HG03378 (cell line): ENCODE measurements at regions not wholly inside any gene's neighbourhood (a gene's known extent, or its start where the extent isn't known, plus 50 kb on each side); places are given as distances from the start of the nearest gene placed in this dataset.

ENCODE experiments used
- ATAC-seq: cut with Tn5 transposase; IDR thresholded peaks from one replicate; pipeline ENCODE4 v1.9.1; 2021; ENCODE audit warnings: mild to moderate bottlenecking, moderate library complexity; ENCODE audit not compliant: unreplicated experiment

GRCh38 chr3:113094337-113095221, 103.8 kb downstream of the GTPBP8 start:
- no peak for ATAC-seq

- no peak for ATAC-seq
Measured at GRCh38 chr3:113096188-113096892, 105.6 kb downstream of the GTPBP8 start.

GRCh38 chr3:113097960-113098447, 107.2 kb downstream of the GTPBP8 start:
- ATAC-seq = no peak

- ATAC-seq = no peak
Measured at GRCh38 chr3:113100063-113100462, 109.3 kb downstream of the GTPBP8 start.

GRCh38 chr3:113103588-113103987, 107.8 kb upstream of the BOC start:
- ATAC-seq = no peak

GRCh38 chr3:113104357-113105092, 106.8 kb upstream of the BOC start:
- no peak for ATAC-seq

- no peak for ATAC-seq
Measured at GRCh38 chr3:113105093-113105449, 106.3 kb upstream of the BOC start.

- no peak for ATAC-seq
Measured at GRCh38 chr3:113105966-113106660, 105.2 kb upstream of the BOC start.

GRCh38 chr3:113110267-113110666, 101.1 kb upstream of the BOC start:
- ATAC-seq = no peak

- no peak for ATAC-seq
Measured at GRCh38 chr3:113111011-113111707, 100.2 kb upstream of the BOC start.

GRCh38 chr3:113113361-113113760, 98.0 kb upstream of the BOC start:
- ATAC-seq = no peak

GRCh38 chr3:113117511-113118234, 93.7 kb upstream of the BOC start:
- ATAC-seq = no peak

- no peak for ATAC-seq
Measured at GRCh38 chr3:113118336-113118735, 93.0 kb upstream of the BOC start.

- ATAC-seq = no peak
Measured at GRCh38 chr3:113124256-113124830, 87.0 kb upstream of the BOC start.

GRCh38 chr3:113125951-113126350, 85.4 kb upstream of the BOC start:
- no peak for ATAC-seq

- no peak for ATAC-seq
Measured at GRCh38 chr3:113128386-113129015, 82.9 kb upstream of the BOC start.

- no peak for ATAC-seq
Measured at GRCh38 chr3:113129168-113129567, 82.2 kb upstream of the BOC start.

GRCh38 chr3:113132571-113132996, 78.8 kb upstream of the BOC start:
- ATAC-seq = no peak

- no peak for ATAC-seq
Measured at GRCh38 chr3:113133140-113133539, 78.2 kb upstream of the BOC start.
